K562 (cell line): ENCODE measurements at regions not wholly inside any gene's neighbourhood (a gene's known extent, or its start where the extent isn't known, plus 50 kb on each side); places are given as distances from the start of the nearest gene placed in this dataset.

Experiments
- ATAC-seq: fragments of 200-7000 bp; cut with Tn5 transposase; 3 replicates; pipeline ENCODE4 v1.9.1; 2020; ENCODE audit warnings: moderate library complexity
- BruUV-seq: library from RNA; stranded (reverse); fragments of 400-500 nt; replicated peaks from 2 replicates; lab custom pipeline; 2021; lab: Mats Ljungman, UMichigan
- CTCF ChIA-PET: fragments of 300-600 bp; formaldehyde crosslinking; extraction: SDS; loops from one replicate; lab custom pipeline; 2021; ENCODE audit warnings: low intra/inter-chr PET ratio; lab: Yijun Ruan, JAX
- POLR2A ChIA-PET: fragments of 300-600, 350-650 bp; sonication (Branson Sonifier 250); formaldehyde crosslinking; extraction: SDS; loops from one replicate; lab custom pipeline; 2021; ENCODE audit warnings: antibody characterized with exemption, inconsistent platforms; lab: Yijun Ruan, JAX
- DNase-seq, 4 experiments: peaks; one replicate each; pipeline versions ENCODE4 v3.0.0 to v3.0.0-alpha.2; 2011 to 2018; ENCODE audit warnings: low spot score in 3 of 4, mixed read lengths in 3 of 4; ENCODE audit errors: extremely low read depth in 1 of 4
- FAIRE-seq: peaks from 2 replicates; lab custom pipeline; 2011; peaks lifted over from hg19 to GRCh38; lab: Jason Lieb, UNC
- H2AFZ ChIP-seq: 2 replicates; pipeline ENCODE4 v1.6.0; 2011; ENCODE audit warnings: low read depth, low read length, control low read depth, inconsistent platforms
- H3K27ac ChIP-seq: fragments of 200-600 bp; 3 replicates; pipeline ENCODE4 v1.8.0; 2011; ENCODE audit warnings: low read depth, mild to moderate bottlenecking, control low read depth, inconsistent platforms, low read length, moderate library complexity, mixed read lengths; ENCODE audit errors: extremely low read depth
- H3K27me3 ChIP-seq, 2 experiments: fragments of 300-600 bp in 1 of 2; 2 replicates in 1 of 2; 3 replicates in 1 of 2; pipeline versions ENCODE4 v1.6.0 to v1.8.0; 2011; ENCODE audit warnings: inconsistent platforms in 2 of 2, low read length in 2 of 2, mild to moderate bottlenecking in 1 of 2, mixed read lengths in 1 of 2, moderate library complexity in 1 of 2; ENCODE audit not compliant: control insufficient read depth in 2 of 2, insufficient read depth in 2 of 2
- H3K36me3 ChIP-seq: fragments of 300-600 bp; 3 replicates; pipeline ENCODE4 v1.8.0; 2011; ENCODE audit warnings: mild to moderate bottlenecking, low read length, inconsistent platforms; ENCODE audit not compliant: control insufficient read depth, insufficient read depth
- H3K4me1 ChIP-seq, 2 experiments: fragments of 200-600 bp in 1 of 2; replicated peaks in 1 of 2; 2 replicates in 1 of 2; 3 replicates in 1 of 2; pipeline versions ENCODE4 v1.5.1 to v1.8.0; 2011; ENCODE audit warnings: inconsistent platforms in 2 of 2, low read length in 2 of 2, mild to moderate bottlenecking in 1 of 2, mixed read lengths in 1 of 2, moderate library complexity in 1 of 2; ENCODE audit not compliant: control insufficient read depth in 2 of 2, insufficient read depth in 2 of 2
- H3K4me2 ChIP-seq: 2 replicates; pipeline ENCODE4 v1.6.1; 2011; ENCODE audit warnings: low read length, control low read depth, inconsistent platforms, mixed read lengths; ENCODE audit not compliant: insufficient read depth
- H3K4me3 ChIP-seq: fragments of 200-600 bp; sonication (generic), shearing (Covaris generic); 2 replicates; pipeline ENCODE4 v1.5.1; 2016; ENCODE audit warnings: control low read depth, inconsistent platforms
- H3K79me2 ChIP-seq: fragments of 200-600 bp; 3 replicates; pipeline ENCODE4 v1.8.0; 2011; ENCODE audit warnings: low read length, inconsistent platforms; ENCODE audit not compliant: control insufficient read depth, insufficient read depth
- H3K9ac ChIP-seq, 2 experiments: 2 replicates each; pipeline versions ENCODE4 v1.6.0 to v1.6.1; 2011; ENCODE audit warnings: low read depth in 2 of 2, low read length in 2 of 2, control low read depth in 1 of 2, inconsistent platforms in 1 of 2, mild to moderate bottlenecking in 1 of 2, mixed read lengths in 1 of 2; ENCODE audit not compliant: insufficient read depth in 1 of 2
- H3K9me1 ChIP-seq: one replicate; pipeline ENCODE4 v1.6.0; 2011; ENCODE audit warnings: inconsistent platforms, mild to moderate bottlenecking, low read length, moderate library complexity; ENCODE audit not compliant: control insufficient read depth, insufficient read depth
- H3K9me3 ChIP-seq: replicated peaks from 2 replicates; pipeline ENCODE4 v1.5.1; 2011; ENCODE audit warnings: low read depth, low read length, inconsistent platforms; ENCODE audit not compliant: control insufficient read depth, insufficient read depth
- H4K20me1 ChIP-seq: replicated peaks from 2 replicates; pipeline ENCODE4 v1.6.1; 2011; ENCODE audit warnings: low read length, inconsistent platforms, mixed read lengths; ENCODE audit not compliant: control insufficient read depth, insufficient read depth
- MEIS2 ChIP-seq: fragments of 450-650 bp; IDR thresholded peaks from 2 replicates; pipeline ENCODE4 v1.6.1; 2014; ENCODE audit warnings: mild to moderate bottlenecking; ENCODE audit not compliant: partially characterized antibody
- NEUROD1 ChIP-seq: fragments of 150-350 bp; IDR thresholded peaks from 2 replicates; pipeline ENCODE4 v1.6.1; 2014; ENCODE audit warnings: borderline replicate concordance, low read length, low read depth; ENCODE audit not compliant: partially characterized antibody
- PYGO2 ChIP-seq: fragments of 450-650 bp; IDR thresholded peaks from 2 replicates; pipeline ENCODE4 v1.6.1; 2016; ENCODE audit warnings: mild to moderate bottlenecking, missing genetic modification characterization, moderate library complexity, missing compliant biosample characterization
- RAD51 ChIP-seq: fragments of 450-650 bp; IDR thresholded peaks from 2 replicates; pipeline ENCODE4 v1.7.1; 2016; ENCODE audit warnings: low read depth, mild to moderate bottlenecking, borderline replicate concordance
- RUNX1 ChIP-seq: sonication (generic); IDR thresholded peaks from 2 replicates; pipeline ENCODE4 v1.6.1; 2016; ENCODE audit warnings: antibody characterized with exemption, low read depth
- SMAD3 ChIP-seq: fragments of 450-650 bp; formaldehyde crosslinking; conservative IDR thresholded peaks from 2 replicates; pipeline ENCODE4 v1.4.0; 2020; ENCODE audit warnings: mild to moderate bottlenecking
- ZFP36 ChIP-seq: fragments of 150-350 bp; IDR thresholded peaks from 2 replicates; pipeline ENCODE4 v1.6.1; 2018; ENCODE audit warnings: low read length, low read depth; ENCODE audit not compliant: partially characterized antibody
- WGBS: fragments of 100-300 bp; shearing (Covaris generic); methylation state at CpG from one replicate; pipeline ENCODE4 v1.1.6; 2016; ENCODE audit warnings: low coverage, mixed read lengths; ENCODE audit not compliant: insufficient coverage; ENCODE audit errors: missing lambda C conversion rate; 5-methylcytosine and 5-hydroxymethylcytosine counted together
- in situ Hi-C: fragments of 300-500 bp; cut with MboI; formaldehyde crosslinking; loops from 4 replicates; pipeline ENCODE4 v1.15.0; 2018; ENCODE audit warnings: inconsistent platforms, mixed read lengths
- intact Hi-C: fragments of 100-400 bp; cut with micrococcal nuclease; formaldehyde crosslinking; loops from 2 replicates; pipeline ENCODE4 v1.14.2; 2022
- TF ChIP-seq, protein P1 (sequence below): sonication (generic); formaldehyde crosslinking; IDR thresholded peaks from 2 replicates; pipeline ENCODE4 v1.8.1; 2023; ENCODE audit warnings: mild to moderate bottlenecking, missing genetic modification reagents, moderate library complexity
- TF ChIP-seq, protein P2 (sequence below): fragments of 450-650 bp; formaldehyde crosslinking; IDR thresholded peaks from 2 replicates; pipeline ENCODE4 v1.4.0; 2020; ENCODE audit warnings: mild to moderate bottlenecking, mixed read lengths
- TF ChIP-seq, protein P3 (sequence below): fragments of 450-650 bp; IDR thresholded peaks from 2 replicates; pipeline ENCODE4 v1.6.1; 2016

DNA sequence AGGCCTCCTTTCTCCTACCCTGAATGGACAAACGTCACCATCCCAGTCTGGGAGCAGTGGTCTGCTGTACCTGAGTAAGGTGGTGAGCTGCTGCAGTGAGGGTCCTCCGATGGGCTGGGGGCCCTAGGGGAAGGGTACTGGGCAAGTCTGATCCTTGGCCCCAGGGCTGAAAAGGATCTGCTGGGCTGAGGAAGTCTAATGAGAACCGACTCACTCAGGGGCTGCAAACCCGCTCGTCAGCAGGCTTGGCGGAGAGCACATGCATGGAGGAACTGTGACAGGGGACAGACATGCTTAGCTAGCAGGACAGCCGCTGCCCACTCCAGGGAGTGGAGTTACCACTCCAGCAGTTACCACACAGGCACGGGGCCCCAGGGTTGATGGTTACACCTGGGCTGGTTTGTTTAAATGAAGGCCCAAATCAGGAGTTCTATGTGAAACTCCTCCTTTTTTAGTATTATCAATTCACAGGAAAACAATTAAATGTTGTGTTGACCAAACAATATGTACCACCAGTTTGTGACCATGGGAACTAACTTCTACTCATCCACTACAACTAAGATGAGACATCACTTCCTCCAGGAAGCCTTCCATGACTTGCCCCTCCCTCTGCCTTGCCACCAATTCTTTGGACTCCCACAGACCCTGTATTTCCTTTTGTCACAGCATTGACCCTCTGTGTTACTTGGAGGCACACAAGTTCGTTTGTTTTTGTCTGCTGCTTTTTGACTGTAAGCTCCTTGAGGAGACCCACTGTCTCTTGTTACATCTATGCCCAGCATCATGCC, 56.1 kb upstream of the CPLX2 start:
- Histone ChIP-seq H3K9me1 (no peaks in the 10 kb centered on the region), H3K27me3 (peaks cover 14 to 59% of the 10 kb centered on the region in 2 experiments; a peak in 3 of 5 replicates), H3K9me3 (no peaks in the 10 kb centered on the region), H3K4me3 (no peak overlapping the region), H3K27ac (no peak overlapping the region), H3K36me3 (no peaks in the 10 kb centered on the region), H3K4me1 (no peaks in the 10 kb centered on the region), H3K4me2 (no peak overlapping the region), H3K79me2 (no peaks in the 10 kb centered on the region), H4K20me1 (peaks cover 15% of the 10 kb centered on the region), H2AFZ (no peak overlapping the region), H3K9ac (no peak overlapping the region)
- no peak for TF ChIP-seq PYGO2 (tag)
- TF ChIP-seq ZFP36, result peak; percentile 61
- in situ Hi-C loops, result no loop called here
- DNase-seq, result no peak
- intact Hi-C loops, result no loop called here
- ChIA-PET POLR2A (no interaction called here), CTCF (no interaction called here)
- WGBS, result 9% methylated on average over 8 of the region's 9 CpGs
- ATAC-seq, result no peak; the same call in 2 of the 3 replicates
- BruUV-seq, result no TSS peak
- FAIRE-seq, result no peak

- in situ Hi-C loops, result no loop called here
- no peaks in the 10 kb centered on the region for H3K79me2 ChIP-seq
- H3K9ac ChIP-seq, result no peak overlapping the region
- CTCF ChIA-PET, result no interaction called here
- no peaks in the 10 kb centered on the region for H3K9me1 ChIP-seq
- H3K4me2 ChIP-seq, result no peak overlapping the region
- peak; percentile 82 for ATAC-seq
- 1% methylated on average over 10 of the region's 10 CpGs for WGBS
- H4K20me1 ChIP-seq, result peaks cover 15% of the 10 kb centered on the region
- peaks cover 14 to 68% of the 10 kb centered on the region in 2 experiments; a peak in 3 of 5 replicates for H3K27me3 ChIP-seq
- intact Hi-C loops, result no loop called here
- no peaks in the 10 kb centered on the region for H3K4me1 ChIP-seq
- peak; percentile 16 to 23 (median 18) for DNase-seq
- no peak overlapping the region for H2AFZ ChIP-seq
- no TSS peak for BruUV-seq
- POLR2A ChIA-PET, result no interaction called here
- H3K27ac ChIP-seq, result no peak overlapping the region
- H3K36me3 ChIP-seq, result no peaks in the 10 kb centered on the region
- no peak overlapping the region for H3K4me3 ChIP-seq
- H3K9me3 ChIP-seq, result no peaks in the 10 kb centered on the region
- no peak for FAIRE-seq
- TF ChIP-seq SMAD3 (CRISPR knock-in tag) (no peak), MEIS2 (peak; percentile 80), RUNX1 (no peak), NEUROD1 (no peak), RAD51 (peak; percentile 78; the same call in 1 of the 2 replicates)
- TF ChIP-seq, protein P1, sequence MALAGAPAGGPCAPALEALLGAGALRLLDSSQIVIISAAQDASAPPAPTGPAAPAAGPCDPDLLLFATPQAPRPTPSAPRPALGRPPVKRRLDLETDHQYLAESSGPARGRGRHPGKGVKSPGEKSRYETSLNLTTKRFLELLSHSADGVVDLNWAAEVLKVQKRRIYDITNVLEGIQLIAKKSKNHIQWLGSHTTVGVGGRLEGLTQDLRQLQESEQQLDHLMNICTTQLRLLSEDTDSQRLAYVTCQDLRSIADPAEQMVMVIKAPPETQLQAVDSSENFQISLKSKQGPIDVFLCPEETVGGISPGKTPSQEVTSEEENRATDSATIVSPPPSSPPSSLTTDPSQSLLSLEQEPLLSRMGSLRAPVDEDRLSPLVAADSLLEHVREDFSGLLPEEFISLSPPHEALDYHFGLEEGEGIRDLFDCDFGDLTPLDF, result no peak
- TF ChIP-seq, protein P2, sequence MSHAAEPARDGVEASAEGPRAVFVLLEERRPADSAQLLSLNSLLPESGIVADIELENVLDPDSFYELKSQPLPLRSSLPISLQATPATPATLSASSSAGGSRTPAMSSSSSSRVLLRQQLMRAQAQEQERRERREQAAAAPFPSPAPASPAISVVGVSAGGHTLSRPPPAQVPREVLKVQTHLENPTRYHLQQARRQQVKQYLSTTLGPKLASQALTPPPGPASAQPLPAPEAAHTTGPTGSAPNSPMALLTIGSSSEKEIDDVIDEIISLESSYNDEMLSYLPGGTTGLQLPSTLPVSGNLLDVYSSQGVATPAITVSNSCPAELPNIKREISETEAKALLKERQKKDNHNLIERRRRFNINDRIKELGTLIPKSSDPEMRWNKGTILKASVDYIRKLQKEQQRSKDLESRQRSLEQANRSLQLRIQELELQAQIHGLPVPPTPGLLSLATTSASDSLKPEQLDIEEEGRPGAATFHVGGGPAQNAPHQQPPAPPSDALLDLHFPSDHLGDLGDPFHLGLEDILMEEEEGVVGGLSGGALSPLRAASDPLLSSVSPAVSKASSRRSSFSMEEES (CRISPR knock-in tag), result peak; percentile 92
- TF ChIP-seq, protein P3, sequence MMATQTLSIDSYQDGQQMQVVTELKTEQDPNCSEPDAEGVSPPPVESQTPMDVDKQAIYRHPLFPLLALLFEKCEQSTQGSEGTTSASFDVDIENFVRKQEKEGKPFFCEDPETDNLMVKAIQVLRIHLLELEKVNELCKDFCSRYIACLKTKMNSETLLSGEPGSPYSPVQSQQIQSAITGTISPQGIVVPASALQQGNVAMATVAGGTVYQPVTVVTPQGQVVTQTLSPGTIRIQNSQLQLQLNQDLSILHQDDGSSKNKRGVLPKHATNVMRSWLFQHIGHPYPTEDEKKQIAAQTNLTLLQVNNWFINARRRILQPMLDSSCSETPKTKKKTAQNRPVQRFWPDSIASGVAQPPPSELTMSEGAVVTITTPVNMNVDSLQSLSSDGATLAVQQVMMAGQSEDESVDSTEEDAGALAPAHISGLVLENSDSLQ, result peak; percentile 85
These were observed 55.0 kb upstream of the CPLX2 start for GRCh38 chr5:175816348-175816747.
